ENCODE measurements at regions not wholly inside any gene's neighbourhood (a gene's known extent, or its start where the extent isn't known, plus 50 kb on each side); places are given as distances from the start of the nearest gene placed in this dataset.

DNA sequence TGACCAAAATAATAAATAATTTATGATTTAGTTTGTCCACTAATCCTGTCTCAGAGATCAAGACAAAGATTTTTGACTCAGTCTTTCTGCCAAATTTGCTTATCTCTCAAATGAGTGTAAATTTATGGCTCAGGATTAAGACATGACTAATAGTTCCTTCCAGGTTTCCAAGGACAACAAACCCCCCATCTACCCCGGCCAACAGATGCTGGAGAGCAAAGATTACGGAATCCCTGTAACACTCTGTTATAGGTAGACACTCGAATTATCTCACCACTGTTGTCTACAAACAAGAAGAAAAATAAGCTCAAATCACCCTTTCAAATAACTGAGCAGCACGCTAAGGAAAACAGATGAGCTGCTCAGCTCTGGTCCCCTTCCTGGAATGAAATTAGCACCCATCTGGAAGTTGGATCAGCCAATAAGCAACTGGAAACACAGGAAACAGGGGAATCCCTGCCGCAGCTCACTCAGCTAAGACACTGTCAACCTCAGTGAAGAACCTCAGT, 56.8 kb upstream of the SVIL start (continued):
- TF ChIP-seq RCOR1 (IDR thresholded peaks at IDR 0.05; ENCODE audit: low read length) (no peak), TCF12 (IDR thresholded peaks at IDR 0.05) (peak; percentile 86), JUND (IDR thresholded peaks at IDR 0.05) (peak; percentile 84), EP300 (IDR thresholded peaks at IDR 0.05; ENCODE audit: borderline replicate concordance in 1 of 2, low read depth in 1 of 2, low read length in 1 of 2) (peak in 1 of 2 experiments; percentile 87; a peak in 3 of 4 replicates), TEAD4 (IDR thresholded peaks at IDR 0.05; ENCODE audit: borderline replicate concordance, insufficient read depth) (peak; percentile 76; the same call in 1 of the 2 replicates), GABPA (IDR thresholded peaks at IDR 0.05; ENCODE audit: low read depth) (no peak), SMC3 (IDR thresholded peaks at IDR 0.05; ENCODE audit: low read depth, low read length) (no peak), NRF1 (IDR thresholded peaks at IDR 0.05; ENCODE audit: low read depth, low read length) (no peak), RAD21 (IDR thresholded peaks at IDR 0.05; ENCODE audit: low read length) (no peak), FOXM1 (IDR thresholded peaks at IDR 0.05; ENCODE audit: low read depth) (peak; percentile 65)
- TF ChIP-seq, protein P1, sequence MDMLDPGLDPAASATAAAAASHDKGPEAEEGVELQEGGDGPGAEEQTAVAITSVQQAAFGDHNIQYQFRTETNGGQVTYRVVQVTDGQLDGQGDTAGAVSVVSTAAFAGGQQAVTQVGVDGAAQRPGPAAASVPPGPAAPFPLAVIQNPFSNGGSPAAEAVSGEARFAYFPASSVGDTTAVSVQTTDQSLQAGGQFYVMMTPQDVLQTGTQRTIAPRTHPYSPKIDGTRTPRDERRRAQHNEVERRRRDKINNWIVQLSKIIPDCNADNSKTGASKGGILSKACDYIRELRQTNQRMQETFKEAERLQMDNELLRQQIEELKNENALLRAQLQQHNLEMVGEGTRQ (IDR thresholded peaks at IDR 0.05; ENCODE audit: borderline replicate concordance, low read depth, low read length) = no peak

DNA sequence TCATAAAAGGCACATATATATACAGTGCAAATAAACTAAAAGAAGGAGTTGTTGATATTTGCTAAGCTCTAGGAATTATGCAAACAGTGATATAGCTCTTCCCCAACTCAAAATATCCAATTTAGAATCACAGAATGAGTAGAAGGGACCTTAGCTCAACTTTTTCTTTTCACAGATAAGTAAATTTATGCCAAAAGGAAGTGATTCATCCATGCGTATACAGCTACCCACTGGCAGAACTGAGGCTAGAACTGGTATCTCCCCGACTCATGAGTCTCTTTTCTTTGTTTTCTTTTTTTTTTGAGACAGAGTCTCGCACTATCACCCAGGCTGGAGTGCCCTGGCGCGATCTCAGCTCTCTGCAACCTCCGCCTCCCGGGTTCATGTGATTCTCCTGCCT, 54.2 kb upstream of the SVIL start:
- H3F3A ChIP-seq (replicated peaks; ENCODE audit: insufficient read depth) = peaks cover 41% of the 10 kb centered on the region
- ChIA-PET CTCF (interaction anchor here (1.0 kb wide), 1 partner anchor 46 kb away, joined by 3 read pairs; no protein-coding TSS in a partner anchor), POLR2A (no interaction called here)
- H3K9me3 ChIP-seq = no peaks in the 10 kb centered on the region
- H3K4me2 ChIP-seq = peak overlapping the region; percentile 58
- no peaks in the 10 kb centered on the region for H3K27me3 ChIP-seq (ENCODE audit: insufficient read depth)
- 15% methylated on average over 7 of the region's 7 CpGs for WGBS (ENCODE audit: low lambda C conversion rate)
- H3K4me1 ChIP-seq (ENCODE audit: control insufficient read depth in 1 of 2, insufficient read depth in 2 of 2, low read depth in 1 of 2, low read length in 1 of 2) = peaks cover 17 to 49% of the 10 kb centered on the region in 2 experiments
- DNase-seq = no peak
- H3K27ac ChIP-seq (ENCODE audit: low read depth in 2 of 2, low read length in 1 of 2) = peak overlapping the region in 1 of 2 experiments; percentile 96; a peak in 2 of 4 replicates
- H2AFZ ChIP-seq (ENCODE audit: low read depth) = no peak overlapping the region
- peaks cover 43% of the 10 kb centered on the region for H3K79me2 ChIP-seq (ENCODE audit: insufficient read depth)
- peaks cover 15 to 33% of the 10 kb centered on the region in 2 experiments for H3K36me3 ChIP-seq (replicated peaks in 1 of 2; ENCODE audit: control insufficient read depth in 1 of 2, insufficient read depth in 2 of 2, low read length in 1 of 2)
- peak overlapping the region; percentile 32; the same call in 1 of the 2 replicates for H3K9ac ChIP-seq
- no peaks in the 10 kb centered on the region for H3K9me2 ChIP-seq
- H4K20me1 ChIP-seq (ENCODE audit: insufficient read depth) = peaks cover 34% of the 10 kb centered on the region; the same call in 1 of the 2 replicates
- TF ChIP-seq, protein P2, sequence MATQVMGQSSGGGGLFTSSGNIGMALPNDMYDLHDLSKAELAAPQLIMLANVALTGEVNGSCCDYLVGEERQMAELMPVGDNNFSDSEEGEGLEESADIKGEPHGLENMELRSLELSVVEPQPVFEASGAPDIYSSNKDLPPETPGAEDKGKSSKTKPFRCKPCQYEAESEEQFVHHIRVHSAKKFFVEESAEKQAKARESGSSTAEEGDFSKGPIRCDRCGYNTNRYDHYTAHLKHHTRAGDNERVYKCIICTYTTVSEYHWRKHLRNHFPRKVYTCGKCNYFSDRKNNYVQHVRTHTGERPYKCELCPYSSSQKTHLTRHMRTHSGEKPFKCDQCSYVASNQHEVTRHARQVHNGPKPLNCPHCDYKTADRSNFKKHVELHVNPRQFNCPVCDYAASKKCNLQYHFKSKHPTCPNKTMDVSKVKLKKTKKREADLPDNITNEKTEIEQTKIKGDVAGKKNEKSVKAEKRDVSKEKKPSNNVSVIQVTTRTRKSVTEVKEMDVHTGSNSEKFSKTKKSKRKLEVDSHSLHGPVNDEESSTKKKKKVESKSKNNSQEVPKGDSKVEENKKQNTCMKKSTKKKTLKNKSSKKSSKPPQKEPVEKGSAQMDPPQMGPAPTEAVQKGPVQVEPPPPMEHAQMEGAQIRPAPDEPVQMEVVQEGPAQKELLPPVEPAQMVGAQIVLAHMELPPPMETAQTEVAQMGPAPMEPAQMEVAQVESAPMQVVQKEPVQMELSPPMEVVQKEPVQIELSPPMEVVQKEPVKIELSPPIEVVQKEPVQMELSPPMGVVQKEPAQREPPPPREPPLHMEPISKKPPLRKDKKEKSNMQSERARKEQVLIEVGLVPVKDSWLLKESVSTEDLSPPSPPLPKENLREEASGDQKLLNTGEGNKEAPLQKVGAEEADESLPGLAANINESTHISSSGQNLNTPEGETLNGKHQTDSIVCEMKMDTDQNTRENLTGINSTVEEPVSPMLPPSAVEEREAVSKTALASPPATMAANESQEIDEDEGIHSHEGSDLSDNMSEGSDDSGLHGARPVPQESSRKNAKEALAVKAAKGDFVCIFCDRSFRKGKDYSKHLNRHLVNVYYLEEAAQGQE (IDR thresholded peaks at IDR 0.05; ENCODE audit: low read depth, low read length) = no peak
- TF ChIP-seq NFIC (IDR thresholded peaks at IDR 0.05; ENCODE audit: borderline replicate concordance) (peak; percentile 77; the same call in 1 of the 2 replicates), FOSL2 (IDR thresholded peaks at IDR 0.05; ENCODE audit: borderline replicate concordance, low read depth) (peak; percentile 89), EP300 (IDR thresholded peaks at IDR 0.05; ENCODE audit: borderline replicate concordance in 1 of 2, low read depth in 1 of 2, low read length in 1 of 2) (peak in 1 of 2 experiments; percentile 59; a peak in 2 of 4 replicates), TCF12 (IDR thresholded peaks at IDR 0.05) (peak; percentile 68), MEF2A (IDR thresholded peaks at IDR 0.05; ENCODE audit: borderline replicate concordance, low read depth) (no peak), GABPA (IDR thresholded peaks at IDR 0.05; ENCODE audit: low read depth) (no peak), CTCF (IDR thresholded peaks at IDR 0.05) (no peak), JUND (IDR thresholded peaks at IDR 0.05) (peak; percentile 85), SIN3A (IDR thresholded peaks at IDR 0.05; ENCODE audit: borderline replicate concordance, low read depth, low read length) (no peak), PBX3 (IDR thresholded peaks at IDR 0.05) (peak; percentile 54; the same call in 1 of the 2 replicates), TEAD4 (IDR thresholded peaks at IDR 0.05; ENCODE audit: borderline replicate concordance, insufficient read depth) (0 out of 2 replicates have a peak, but pooled peaks have one; percentile 29), MXI1 (IDR thresholded peaks at IDR 0.05; ENCODE audit: low read depth, low read length) (no peak)
- TF ChIP-seq, protein P3, sequence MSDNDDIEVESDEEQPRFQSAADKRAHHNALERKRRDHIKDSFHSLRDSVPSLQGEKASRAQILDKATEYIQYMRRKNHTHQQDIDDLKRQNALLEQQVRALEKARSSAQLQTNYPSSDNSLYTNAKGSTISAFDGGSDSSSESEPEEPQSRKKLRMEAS (IDR thresholded peaks at IDR 0.05; ENCODE audit: low read depth) = no peak
- H3K4me3 ChIP-seq (ENCODE audit: low read depth in 2 of 2, low read length in 1 of 2) = no peak overlapping the region

Measured in SK-N-SH (cell line).